Activated gamma-delta T cell (primary cell): ENCODE measurements at regions not wholly inside any gene's neighbourhood (a gene's known extent, or its start where the extent isn't known, plus 50 kb on each side); places are given as distances from the start of the nearest gene placed in this dataset.
"Not testable (repeated sequence)": the region's sequence is repeated elsewhere in the genome, so short reads cannot be mapped to it uniquely, and the experiment has no call there.

Experiments
- DNase-seq: peaks from one replicate; lab custom pipeline; 2025; lab: John Stamatoyannopoulos, UW

DNA sequence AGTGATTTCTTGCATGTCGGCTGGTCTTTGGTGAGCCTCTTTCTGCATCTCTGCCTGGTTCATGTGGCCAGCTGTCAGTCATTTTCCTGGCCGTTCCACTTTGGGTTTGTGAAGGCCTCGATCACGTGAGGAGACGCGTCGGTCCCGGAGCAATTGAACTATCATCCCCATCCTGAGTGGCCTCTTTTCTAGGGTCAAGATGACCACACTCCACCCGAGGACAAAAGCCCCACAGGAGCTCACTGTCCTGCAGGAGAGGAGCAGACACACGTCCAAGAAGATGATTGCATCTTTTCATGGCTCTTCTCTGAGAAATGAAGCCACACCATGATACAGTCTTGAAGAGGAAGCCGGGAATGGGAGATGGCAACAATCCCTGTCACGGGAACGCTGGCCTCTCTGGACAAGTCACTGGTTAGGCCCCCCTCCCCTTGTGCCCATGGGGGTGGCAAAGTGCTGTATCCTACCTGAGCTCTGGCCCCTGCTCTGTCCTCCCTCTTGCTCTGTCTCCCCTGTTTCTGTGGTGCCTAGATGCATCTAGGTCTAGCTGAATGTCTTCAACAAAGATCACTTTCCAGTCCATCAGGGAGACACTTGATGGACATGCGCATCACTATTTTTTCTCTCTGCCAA, 291.4 kb upstream of the ZNF337 start:
- not testable (repeated sequence) for DNase-seq

DNA sequence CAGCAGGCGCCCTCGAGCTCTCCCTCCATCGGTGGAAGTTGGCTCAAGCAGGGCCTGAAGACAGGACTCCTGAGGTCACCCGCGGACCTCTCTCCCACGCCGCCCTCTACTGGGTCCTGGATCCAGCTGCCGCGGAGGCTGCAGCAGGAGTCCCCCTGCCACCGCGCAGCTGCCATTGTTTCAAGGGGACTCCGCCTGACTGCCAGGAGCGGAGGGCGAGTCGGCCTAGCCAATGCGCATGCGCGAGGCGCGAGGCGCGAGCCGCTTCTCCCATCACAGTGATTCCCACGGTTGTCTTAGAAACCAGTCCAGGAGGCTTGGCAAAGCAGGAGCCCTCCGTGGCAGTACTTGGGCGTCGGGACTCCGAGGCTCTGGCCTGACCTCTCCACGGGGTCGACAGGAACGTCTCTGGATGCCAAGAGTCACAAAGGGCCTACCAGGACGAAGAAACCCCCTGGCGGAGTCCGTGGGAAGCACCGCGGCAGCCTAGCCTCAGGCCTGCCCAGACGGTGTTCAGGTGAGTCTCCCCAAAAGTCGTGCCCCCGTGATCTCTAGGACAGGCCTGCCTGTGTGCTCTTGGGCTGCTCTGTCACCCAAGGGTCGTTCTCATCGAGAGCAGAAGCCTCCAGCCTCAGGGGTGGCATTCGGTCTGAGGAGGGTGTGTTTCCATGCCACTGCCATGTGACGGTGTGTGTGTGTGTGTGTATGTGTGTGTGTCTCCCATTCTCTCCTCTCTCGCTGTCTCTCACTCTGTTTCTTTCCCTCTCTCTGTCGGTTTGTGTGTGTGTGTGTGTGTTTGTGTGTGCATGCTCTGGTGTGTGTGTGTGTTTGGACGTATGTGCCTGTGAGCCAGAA, 290.6 kb upstream of the ZNF337 start:
- DNase-seq = peak; percentile 23

DNA sequence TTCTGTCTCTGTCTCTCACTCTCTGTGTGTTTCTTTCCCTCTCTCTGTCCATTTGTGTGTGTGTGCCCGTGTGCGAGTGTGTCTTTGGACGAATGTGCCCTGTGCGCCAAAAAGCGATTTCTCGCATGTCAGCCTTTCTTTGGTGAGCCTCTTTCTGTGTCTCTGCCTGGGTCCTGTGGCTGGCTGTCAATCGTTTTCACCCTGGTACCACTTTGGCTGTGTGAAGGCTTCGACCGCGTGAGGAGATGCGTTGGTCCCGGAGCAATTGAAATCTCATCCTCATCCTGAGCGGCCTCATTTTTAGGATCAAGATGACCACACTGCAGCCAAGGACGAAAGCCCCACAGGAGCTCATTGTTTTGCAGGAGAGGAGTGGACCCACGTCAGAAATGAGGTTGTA, 288.9 kb upstream of the ZNF337 start:
- DNase-seq = no peak

DNA sequence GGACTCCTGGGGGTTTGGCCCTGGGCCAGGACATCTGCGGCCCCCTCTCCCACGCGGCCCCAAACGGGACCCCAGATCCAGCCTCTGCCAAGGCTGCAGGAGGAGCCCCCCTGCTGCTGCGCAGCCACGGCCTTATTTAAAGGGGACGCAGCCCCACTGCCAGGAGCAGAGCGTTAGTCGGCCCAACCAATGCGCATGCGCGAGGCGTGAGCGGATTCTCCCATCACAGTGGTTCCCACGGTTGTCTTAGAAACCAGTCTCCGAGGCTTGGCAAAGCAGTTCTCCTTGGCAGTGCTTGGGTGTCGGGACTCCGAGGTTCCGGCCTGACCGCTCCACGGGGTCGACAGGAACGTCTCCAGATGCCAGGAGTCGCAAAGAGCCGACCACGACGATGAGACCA, 288.3 kb upstream of the ZNF337 start:
- peak; percentile 12 for DNase-seq

DNA sequence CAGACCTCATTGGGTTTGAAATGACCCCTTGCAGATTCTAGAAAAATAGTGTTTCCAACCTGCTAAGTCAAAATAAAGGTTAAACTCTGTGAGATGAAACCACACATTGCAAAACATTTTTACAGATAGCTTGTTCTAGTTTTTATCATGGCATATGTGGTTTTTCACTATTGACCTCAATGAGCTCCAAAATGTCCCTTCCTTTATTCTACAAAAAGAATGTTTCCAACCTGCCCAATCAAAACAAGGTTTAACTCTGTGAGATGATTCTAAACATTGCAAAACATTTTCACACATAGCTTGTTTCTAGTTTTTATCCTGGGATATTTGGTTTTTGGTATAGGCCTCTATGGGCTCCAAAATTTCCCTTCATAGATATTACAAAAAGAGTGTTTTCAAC, 286.0 kb upstream of the ZNF337 start:
- not testable (repeated sequence) for DNase-seq

DNA sequence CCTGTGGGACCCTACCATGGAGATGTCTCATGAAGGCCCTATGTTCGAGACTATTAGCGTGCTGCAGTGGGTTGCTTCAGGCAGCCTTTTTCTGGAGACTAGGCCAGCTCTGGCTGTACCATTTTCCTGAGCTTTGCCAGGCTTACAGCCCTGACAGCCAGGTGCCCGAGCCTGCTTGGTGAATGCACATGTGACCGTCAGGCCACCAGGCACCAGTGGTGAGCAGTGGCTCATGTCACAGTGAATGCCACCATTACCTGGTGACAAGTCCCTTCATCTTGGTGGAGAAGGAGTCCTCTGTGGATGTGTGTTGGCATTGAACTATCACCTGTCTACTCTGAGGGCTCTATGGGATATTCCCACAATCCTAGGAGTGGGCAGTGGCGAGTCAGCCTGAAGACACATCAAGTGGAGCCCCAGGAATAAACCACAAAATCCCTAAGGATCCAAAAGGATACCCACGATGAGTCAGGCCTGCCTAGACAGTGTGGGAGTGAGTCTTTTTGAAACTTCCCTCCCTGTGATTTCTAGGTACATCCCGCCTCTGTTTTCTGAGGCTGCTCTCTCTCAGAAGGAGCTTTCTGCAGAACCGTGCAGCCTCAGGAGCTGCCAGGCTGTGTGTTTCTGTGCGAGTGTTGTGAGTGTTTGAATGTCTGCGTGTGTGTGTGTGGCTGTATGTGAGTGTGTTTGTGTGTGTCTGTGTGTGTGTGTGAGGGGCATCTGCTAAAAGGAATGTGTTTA, 282.0 kb upstream of the ZNF337 start:
- not testable (repeated sequence) for DNase-seq

DNA sequence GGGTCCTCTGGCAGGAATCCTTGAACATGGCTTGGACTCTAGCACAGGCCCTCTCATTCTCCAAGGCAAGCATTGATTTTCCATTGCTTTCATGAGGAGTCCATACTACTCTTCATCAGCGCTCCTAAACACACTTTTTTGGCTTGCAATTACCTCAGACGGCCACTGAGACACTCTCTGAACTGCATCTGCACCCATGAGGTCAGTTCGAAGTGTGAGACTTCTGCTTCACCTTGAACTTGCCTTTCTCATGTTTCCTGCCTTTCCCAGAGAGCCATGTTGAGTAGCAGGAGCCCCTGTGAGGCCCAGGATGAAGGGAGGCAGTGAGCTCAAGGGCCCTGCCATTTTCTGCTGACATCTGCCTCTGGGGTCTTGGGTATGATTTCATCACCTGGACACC, 279.2 kb upstream of the ZNF337 start:
- DNase-seq = not testable (repeated sequence)

DNA sequence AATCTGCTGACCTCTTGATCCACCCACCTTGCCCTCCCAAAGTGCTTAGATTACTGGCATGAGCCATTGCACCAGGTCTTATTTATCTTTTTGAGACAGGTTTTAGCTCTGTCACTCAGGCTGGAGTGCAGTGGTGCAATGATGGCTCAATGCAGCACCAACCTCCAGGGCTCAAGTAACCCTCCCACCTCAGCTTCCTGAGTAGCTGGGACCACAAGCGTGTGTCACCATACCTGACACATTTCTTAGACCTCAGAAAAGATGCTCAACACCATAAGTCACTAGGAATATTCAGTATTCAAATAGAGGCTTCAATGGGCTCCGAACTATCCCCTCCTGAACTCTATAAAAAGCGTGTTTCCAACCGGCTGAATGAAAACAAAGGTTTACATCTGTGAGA, 268.6 kb upstream of the ZNF337 start:
- DNase-seq = not testable (repeated sequence)

DNA sequence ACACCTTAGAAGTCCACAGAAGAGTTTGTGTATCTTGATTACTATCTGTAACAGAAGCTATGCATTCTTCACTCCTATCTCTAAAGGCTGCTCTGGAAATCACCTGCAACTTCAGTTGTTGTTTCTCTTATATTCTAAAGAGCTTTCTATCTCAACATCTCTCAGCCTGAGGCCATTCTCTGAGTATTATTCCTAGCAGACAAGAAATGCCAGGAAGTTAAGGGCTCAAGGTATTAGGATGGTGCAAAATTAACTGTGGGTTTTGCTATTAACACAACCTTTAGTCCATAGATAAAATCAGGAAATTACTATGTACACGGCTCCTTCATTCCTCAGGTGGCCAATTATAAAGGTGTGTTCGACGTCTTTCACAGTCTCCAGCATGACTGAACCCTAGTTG, 257.2 kb upstream of the ZNF337 start:
- not testable (repeated sequence) for DNase-seq

DNA sequence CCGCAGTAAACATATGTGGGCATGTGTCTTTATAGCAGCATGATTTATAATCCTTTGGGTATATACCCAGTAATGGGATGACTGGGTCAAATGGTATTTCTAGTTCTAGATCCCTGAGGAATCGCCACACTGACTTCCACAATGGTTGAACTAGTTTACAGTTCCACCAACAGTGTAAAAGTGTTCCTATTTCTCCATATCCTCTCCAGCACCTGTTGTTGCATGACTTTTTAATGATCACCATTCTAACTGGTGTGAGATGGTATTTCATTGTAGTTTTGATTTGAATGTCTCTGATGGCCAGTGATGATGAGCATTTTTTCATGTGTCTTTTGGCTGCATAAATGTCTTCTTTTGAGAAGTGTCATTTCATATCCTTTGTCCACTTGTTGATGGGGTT, 238.6 kb upstream of the ZNF337 start:
- not testable (repeated sequence) for DNase-seq

DNA sequence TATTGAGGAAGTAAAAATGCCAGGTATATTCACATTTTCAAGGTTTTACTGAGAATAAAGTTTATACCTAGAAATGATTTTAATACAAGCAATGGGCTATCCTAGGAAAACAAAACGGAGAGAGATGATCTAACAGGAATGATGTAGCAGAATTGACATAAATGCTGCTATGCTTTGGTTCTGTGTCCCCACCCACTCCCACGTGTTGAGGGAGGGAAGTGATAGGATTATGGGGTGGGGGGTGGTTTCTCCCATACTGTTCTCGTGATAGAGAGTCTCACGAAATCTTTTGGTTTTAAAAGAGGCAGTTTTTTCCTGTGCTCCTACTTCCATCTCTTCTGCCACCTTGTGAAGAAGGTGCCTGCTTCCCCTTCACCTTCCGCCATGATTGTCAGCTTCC, 236.2 kb upstream of the ZNF337 start:
- DNase-seq = not testable (repeated sequence)

DNA sequence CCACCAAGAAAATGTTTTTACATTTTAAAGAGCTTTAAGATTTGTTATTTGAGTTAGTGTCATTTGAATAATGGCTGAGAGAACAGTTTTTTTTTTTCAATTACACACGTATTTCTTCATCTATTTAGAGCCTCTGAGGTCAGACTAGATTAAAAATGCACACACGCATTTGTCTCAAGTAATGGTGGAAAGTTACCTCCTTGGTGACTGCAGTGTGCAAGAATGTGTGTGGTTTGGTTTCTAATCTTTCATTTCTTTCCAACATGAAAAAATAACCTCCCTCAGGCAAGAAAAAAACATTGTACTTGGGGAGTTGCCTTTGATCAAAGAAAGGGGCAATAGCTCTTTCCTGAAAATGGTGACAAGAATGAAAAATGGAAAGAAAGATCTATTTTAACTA, 235.5 kb upstream of the ZNF337 start:
- not testable (repeated sequence) for DNase-seq

DNA sequence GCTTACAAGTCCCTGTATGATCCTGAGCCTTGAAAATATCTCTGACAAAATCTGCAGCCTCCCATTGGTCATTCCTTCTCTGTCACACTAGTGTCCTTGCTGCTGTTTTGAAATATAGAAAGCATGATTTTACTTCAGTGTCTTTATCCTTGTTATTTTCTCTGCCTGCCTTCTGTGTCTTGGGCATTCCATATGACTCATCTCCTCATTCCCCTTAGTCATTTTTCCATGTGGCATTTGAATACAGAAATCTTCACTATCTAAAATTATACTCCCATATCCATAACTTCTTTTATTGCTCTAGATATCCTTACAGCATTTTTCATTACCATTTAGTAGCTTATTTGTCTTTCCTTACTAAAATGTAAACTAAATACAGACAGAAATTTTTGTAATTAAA, 205.7 kb upstream of the ZNF337 start:
- DNase-seq = not testable (repeated sequence)

DNA sequence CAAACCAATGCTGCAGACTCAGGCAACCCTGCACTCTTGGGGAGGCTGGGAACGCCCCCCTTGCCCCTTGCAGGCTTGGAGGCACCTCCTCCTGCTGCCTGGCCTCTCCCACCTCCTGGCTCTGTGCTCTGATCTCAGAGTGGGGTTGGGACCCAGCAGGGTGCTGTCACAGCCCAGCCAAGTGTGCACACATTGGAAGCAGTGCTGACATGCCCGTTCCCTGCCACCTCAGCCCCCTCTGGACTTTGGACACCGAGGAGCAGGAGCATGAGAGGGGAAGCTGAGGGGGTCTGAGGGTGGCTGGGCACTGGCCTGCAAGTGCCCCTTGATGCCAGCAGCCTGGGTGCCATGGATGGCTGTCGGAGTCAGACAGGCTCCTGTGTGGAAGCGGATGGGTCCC, 202.0 kb upstream of the ZNF337 start:
- DNase-seq = not testable (repeated sequence)

DNA sequence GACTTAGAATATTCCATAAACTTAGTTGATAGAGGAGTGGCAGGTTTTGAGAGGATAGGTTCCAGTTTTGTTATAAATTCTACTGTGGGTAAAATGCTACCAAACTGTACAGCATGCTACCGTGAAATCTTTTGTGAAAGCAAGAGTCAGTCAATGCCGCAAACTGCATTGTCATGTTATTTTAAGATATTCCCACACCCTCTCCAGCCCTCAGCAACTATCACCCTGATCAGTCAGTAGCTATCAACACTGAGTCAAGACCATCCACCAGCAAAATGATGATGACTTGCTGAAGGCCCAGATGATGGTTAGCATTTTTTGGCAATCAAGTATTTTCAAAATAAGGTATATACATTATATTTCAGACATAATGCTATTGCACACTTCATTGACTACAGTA, 182.4 kb upstream of the ZNF337 start:
- DNase-seq = not testable (repeated sequence)

DNA sequence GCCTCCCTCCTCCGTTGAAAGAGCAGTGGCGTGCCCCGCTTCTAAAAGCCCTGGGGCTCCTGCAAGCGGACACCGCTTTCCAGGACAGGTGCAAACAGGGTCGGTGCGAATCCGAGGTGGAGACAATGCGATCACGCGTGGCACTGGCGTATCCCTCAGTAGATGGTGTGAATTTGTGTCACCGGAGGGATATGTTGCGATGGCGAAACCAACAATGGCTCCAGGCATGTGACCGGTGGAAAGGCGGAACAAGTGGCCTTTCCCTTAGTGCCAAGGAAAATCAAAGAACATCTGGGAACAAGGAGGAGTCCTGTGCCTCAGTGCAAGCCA, 172.0 kb upstream of the ZNF337 start:
- DNase-seq = not testable (repeated sequence)

DNA sequence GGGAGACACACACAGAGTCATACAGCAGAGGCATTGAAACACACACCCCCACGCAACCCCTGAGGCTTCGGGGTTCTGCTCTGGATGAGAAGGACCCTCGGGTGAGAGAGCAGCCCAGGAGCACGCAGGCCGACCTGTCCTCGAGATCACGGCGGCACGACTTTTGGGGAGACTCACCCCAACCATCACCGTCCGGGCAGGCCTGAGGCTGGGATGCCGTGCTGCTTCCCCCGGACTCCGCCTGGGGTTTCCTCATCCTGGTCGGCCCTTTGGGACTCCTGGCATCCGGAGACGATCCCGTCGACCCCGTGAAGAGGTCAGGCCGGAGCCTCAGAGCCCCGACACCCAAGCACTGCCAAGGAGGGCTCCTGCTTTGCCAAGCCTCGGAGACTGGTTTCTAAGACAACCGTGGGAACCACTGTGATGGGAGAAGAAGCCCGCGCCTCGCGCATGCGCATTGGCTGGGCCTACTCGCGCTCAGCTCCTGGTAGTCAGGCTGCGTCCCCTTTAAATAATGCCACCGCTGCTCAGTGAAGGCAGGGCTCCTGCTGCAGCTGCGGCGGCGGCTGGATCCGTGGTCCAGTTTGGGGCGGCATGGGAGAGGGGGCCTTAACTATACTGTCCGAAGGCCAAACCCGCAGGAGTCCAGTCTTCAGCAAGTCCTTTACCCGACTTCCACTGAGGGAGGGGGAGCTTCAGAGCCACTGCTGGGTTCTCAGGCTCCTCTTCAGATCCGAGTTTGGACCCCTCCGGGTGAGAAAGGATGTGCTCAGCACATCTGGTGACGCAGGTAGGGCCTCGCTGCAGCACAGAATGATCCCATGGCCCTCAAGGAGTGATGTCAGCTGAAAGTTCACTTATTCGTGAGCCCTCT, 171.4 kb upstream of the ZNF337 start:
- DNase-seq = peak; percentile 31

DNA sequence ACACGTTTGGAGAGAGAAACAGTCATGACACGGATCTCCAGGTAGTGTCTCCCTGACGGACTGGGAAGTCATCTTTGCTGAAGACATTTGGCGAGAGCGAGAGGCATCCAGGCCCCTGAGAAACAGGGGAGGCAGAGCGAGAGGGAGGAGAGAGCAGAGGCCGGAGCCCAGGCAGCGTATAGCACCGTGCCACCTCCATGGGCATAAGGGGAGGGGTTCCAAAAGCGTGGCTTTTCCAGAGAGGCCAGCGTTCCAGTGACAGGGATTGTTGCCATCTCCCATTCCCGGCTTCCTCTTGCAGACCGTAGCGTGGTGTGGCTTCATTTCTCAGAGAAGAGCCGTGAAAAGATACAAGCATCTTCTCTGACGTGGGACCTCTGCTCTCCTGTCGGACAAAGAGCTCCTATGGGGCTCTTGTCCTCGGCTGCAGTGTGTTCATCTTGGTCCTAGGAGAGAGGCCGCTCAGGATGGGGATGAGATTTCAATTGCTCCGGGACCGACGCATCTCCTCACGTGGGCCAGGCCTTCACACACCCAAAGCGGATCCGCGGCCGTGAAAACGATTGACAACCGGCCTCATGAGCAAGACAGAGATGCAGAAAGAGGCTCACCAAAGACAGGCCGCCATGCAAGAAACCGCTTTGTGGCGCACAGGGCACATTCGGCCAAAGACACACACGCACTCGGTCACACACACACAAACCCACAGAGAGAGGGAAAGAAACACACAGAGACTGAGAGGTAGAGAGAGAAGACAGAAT, 170.5 kb upstream of the ZNF337 start:
- not testable (repeated sequence) for DNase-seq

DNA sequence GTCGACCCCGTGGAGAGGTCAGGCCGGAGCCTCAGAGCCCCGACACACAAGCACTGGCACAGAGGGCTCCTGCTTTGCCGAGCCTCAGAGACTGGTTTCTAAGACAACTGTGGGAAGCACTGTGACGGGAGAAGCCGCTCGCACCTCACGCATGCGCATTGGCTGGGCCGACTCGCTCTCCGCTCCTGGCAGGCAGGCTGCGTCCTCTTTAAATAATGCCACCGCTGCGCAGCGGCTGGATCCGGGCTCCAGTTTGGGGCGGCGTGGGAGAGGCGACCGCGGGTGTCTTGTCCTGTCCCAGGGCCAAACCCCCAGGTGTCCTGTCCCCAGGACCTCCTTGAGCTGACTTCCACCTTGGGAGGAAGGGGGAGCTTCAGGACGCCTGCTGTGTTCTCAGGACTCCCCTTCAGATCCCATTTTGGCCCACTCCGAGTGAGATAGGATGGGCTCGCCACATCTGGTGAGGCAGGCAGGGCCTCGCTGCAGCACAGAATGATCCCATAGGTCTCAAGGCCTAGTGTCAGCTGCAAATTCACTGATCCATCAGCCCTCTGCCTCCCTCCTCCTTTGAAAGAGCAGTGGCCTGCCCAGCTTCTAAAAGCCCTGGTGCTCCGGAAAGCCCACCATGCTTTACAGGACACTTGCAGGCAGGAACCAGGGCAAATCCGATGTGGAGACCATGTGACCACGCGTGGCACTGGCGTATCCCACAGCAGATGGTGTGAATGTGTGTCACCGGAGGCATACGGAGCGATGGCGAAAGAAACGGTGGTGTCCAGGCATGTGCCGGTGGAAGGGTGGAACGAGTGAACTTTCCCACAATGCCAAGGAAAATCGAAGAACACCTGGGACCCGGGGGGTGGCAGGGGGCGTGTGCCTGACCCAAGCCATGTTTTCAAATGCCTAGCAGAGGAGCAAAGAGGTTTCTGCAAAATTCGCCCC, 169.3 kb upstream of the ZNF337 start:
- DNase-seq = peak; percentile 43
